ENCODE measurements at regions not wholly inside any gene's neighbourhood (a gene's known extent, or its start where the extent isn't known, plus 50 kb on each side); places are given as distances from the start of the nearest gene placed in this dataset.

DNA sequence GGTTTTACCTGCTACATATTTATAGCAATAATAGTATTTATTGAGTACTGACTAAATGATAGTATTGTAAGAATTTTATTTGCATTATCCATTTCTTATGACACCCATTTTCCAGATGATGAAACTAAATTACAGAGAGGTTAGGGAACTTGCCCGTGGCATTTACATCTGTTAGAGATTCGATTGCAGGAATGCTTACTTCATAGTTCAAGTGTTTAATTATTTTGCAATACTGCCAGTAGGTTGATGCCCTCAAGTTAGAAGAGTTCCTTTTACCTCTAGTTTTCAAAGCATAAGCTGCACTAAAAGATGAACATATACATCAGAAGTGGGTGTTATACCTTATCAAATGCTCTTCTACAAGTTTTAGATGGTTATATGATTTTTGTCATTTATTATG lies 362.8 kb upstream of the RGMA start:
- TF ChIP-seq, protein P1, sequence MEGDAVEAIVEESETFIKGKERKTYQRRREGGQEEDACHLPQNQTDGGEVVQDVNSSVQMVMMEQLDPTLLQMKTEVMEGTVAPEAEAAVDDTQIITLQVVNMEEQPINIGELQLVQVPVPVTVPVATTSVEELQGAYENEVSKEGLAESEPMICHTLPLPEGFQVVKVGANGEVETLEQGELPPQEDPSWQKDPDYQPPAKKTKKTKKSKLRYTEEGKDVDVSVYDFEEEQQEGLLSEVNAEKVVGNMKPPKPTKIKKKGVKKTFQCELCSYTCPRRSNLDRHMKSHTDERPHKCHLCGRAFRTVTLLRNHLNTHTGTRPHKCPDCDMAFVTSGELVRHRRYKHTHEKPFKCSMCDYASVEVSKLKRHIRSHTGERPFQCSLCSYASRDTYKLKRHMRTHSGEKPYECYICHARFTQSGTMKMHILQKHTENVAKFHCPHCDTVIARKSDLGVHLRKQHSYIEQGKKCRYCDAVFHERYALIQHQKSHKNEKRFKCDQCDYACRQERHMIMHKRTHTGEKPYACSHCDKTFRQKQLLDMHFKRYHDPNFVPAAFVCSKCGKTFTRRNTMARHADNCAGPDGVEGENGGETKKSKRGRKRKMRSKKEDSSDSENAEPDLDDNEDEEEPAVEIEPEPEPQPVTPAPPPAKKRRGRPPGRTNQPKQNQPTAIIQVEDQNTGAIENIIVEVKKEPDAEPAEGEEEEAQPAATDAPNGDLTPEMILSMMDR (IDR thresholded peaks at IDR 0.05 in 2 of 3, conservative IDR thresholded peaks at IDR 0.05 in 1 of 3; ENCODE audit: borderline replicate concordance in 1 of 3, insufficient read depth in 1 of 3, low read depth in 2 of 3, low read length in 2 of 3): no peak
- TF ChIP-seq CEBPB (IDR thresholded peaks at IDR 0.05; ENCODE audit: low read depth): no peak
- TF ChIP-seq RAD21 (IDR thresholded peaks at IDR 0.05; ENCODE audit: low read depth): no peak
- TF ChIP-seq EZH2 (IDR thresholded peaks at IDR 0.05): no peak
- TF ChIP-seq EGR1 (IDR thresholded peaks at IDR 0.05; ENCODE audit: low read depth): no peak
- TF ChIP-seq, protein P2, sequence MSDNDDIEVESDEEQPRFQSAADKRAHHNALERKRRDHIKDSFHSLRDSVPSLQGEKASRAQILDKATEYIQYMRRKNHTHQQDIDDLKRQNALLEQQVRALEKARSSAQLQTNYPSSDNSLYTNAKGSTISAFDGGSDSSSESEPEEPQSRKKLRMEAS (IDR thresholded peaks at IDR 0.05): no peak
- no peak for TF ChIP-seq ZNF274 (IDR thresholded peaks at IDR 0.05; ENCODE audit: low read depth, low read length)
- TF ChIP-seq SIN3A (IDR thresholded peaks at IDR 0.05; ENCODE audit: low read depth): no peak
- TF ChIP-seq EZH2phosphoT487 (IDR thresholded peaks at IDR 0.05; ENCODE audit: borderline replicate concordance): no peak
- TF ChIP-seq, protein P3, sequence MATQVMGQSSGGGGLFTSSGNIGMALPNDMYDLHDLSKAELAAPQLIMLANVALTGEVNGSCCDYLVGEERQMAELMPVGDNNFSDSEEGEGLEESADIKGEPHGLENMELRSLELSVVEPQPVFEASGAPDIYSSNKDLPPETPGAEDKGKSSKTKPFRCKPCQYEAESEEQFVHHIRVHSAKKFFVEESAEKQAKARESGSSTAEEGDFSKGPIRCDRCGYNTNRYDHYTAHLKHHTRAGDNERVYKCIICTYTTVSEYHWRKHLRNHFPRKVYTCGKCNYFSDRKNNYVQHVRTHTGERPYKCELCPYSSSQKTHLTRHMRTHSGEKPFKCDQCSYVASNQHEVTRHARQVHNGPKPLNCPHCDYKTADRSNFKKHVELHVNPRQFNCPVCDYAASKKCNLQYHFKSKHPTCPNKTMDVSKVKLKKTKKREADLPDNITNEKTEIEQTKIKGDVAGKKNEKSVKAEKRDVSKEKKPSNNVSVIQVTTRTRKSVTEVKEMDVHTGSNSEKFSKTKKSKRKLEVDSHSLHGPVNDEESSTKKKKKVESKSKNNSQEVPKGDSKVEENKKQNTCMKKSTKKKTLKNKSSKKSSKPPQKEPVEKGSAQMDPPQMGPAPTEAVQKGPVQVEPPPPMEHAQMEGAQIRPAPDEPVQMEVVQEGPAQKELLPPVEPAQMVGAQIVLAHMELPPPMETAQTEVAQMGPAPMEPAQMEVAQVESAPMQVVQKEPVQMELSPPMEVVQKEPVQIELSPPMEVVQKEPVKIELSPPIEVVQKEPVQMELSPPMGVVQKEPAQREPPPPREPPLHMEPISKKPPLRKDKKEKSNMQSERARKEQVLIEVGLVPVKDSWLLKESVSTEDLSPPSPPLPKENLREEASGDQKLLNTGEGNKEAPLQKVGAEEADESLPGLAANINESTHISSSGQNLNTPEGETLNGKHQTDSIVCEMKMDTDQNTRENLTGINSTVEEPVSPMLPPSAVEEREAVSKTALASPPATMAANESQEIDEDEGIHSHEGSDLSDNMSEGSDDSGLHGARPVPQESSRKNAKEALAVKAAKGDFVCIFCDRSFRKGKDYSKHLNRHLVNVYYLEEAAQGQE (IDR thresholded peaks at IDR 0.05; ENCODE audit: low read depth): no peak
- TF ChIP-seq SP1 (IDR thresholded peaks at IDR 0.05; ENCODE audit: low read depth): no peak
- TF ChIP-seq CBX3 (IDR thresholded peaks at IDR 0.05; ENCODE audit: low read depth): no peak
- TF ChIP-seq POLR2AphosphoS5 (IDR thresholded peaks at IDR 0.05; ENCODE audit: low read depth, low read length): no peak
